ENCODE measurements at regions not wholly inside any gene's neighbourhood (a gene's known extent, or its start where the extent isn't known, plus 50 kb on each side); places are given as distances from the start of the nearest gene placed in this dataset.
A peak's percentile ranks its signal among the peaks of the same experiment; 100 is the strongest.
"Not testable (repeated sequence)": the region's sequence is repeated elsewhere in the genome, so short reads cannot be mapped to it uniquely, and the experiment has no call there.

- H3K4me1 Mint-ChIP-seq: peaks cover 9% of the 10 kb centered on the region
- no peak for ATAC-seq
- no peak overlapping the region for H3K4me3 Mint-ChIP-seq
- H3K27ac Mint-ChIP-seq: no peak overlapping the region
- peaks cover 20% of the 10 kb centered on the region for H3K27me3 Mint-ChIP-seq
- H3K36me3 Mint-ChIP-seq (ENCODE audit: low read depth): no peaks in the 10 kb centered on the region
- H3K9me3 ChIP-seq (ENCODE audit: control insufficient read depth, low read length, poor library complexity, severe bottlenecking): no peaks in the 10 kb centered on the region
- DNase-seq: no peak
Observed at GRCh38 chr5:174801798-174802197, 77.4 kb downstream of the MSX2 start.

GRCh38 chr5:174800435-174800834 lies 76.1 kb downstream of the MSX2 start:
- H3K27ac Mint-ChIP-seq: no peak overlapping the region
- H3K4me1 Mint-ChIP-seq: peaks cover 9% of the 10 kb centered on the region
- DNase-seq: no peak
- no peak overlapping the region for H3K4me3 Mint-ChIP-seq
- no peak for ATAC-seq
- H3K36me3 Mint-ChIP-seq (ENCODE audit: low read depth): peaks cover 2% of the 10 kb centered on the region
- H3K9me3 ChIP-seq (ENCODE audit: control insufficient read depth, low read length, poor library complexity, severe bottlenecking): no peaks in the 10 kb centered on the region
- H3K27me3 Mint-ChIP-seq: peaks cover 31% of the 10 kb centered on the region

- H3K4me3 Mint-ChIP-seq: no peak overlapping the region
- peaks cover 2% of the 10 kb centered on the region for H3K36me3 Mint-ChIP-seq (ENCODE audit: low read depth)
- H3K9me3 ChIP-seq (ENCODE audit: control insufficient read depth, low read length, poor library complexity, severe bottlenecking): no peaks in the 10 kb centered on the region
- peaks cover 35% of the 10 kb centered on the region for H3K27me3 Mint-ChIP-seq
- DNase-seq: no peak
- peaks cover 9% of the 10 kb centered on the region for H3K4me1 Mint-ChIP-seq
- ATAC-seq: no peak
- H3K27ac Mint-ChIP-seq: no peak overlapping the region
Observed at GRCh38 chr5:174799121-174799520, 74.7 kb downstream of the MSX2 start.

- peaks cover 12% of the 10 kb centered on the region for H3K4me1 Mint-ChIP-seq
- H3K9me3 ChIP-seq (ENCODE audit: control insufficient read depth, low read length, poor library complexity, severe bottlenecking): no peaks in the 10 kb centered on the region
- ATAC-seq (peak; percentile 49), DNase-seq (no peak)
- H3K36me3 Mint-ChIP-seq (ENCODE audit: low read depth): peaks cover 2% of the 10 kb centered on the region
- H3K27ac Mint-ChIP-seq: peak overlapping the region; percentile 27
- peaks cover 41% of the 10 kb centered on the region for H3K27me3 Mint-ChIP-seq
- H3K4me3 Mint-ChIP-seq: peak overlapping the region; percentile 21
Observed at GRCh38 chr5:174798551-174798951, 74.2 kb downstream of the MSX2 start.

- H3K27ac Mint-ChIP-seq: no peak overlapping the region
- peaks cover 54% of the 10 kb centered on the region for H3K27me3 Mint-ChIP-seq
- peaks cover 5% of the 10 kb centered on the region for H3K36me3 Mint-ChIP-seq (ENCODE audit: low read depth)
- H3K9me3 ChIP-seq (ENCODE audit: control insufficient read depth, low read length, poor library complexity, severe bottlenecking): no peaks in the 10 kb centered on the region
- no peak for ATAC-seq
- no peak for DNase-seq
- peaks cover 17% of the 10 kb centered on the region for H3K4me1 Mint-ChIP-seq
- H3K4me3 Mint-ChIP-seq: no peak overlapping the region
Observed at GRCh38 chr5:174796711-174797192, 72.4 kb downstream of the MSX2 start.

- Mint-ChIP-seq H3K27me3 (peaks cover 54% of the 10 kb centered on the region), H3K4me1 (peaks cover 17% of the 10 kb centered on the region), H3K27ac (no peak overlapping the region), H3K4me3 (no peak overlapping the region), H3K36me3 (ENCODE audit: low read depth) (peaks cover 5% of the 10 kb centered on the region)
- no peak for DNase-seq
- ATAC-seq: no peak
- no peaks in the 10 kb centered on the region for H3K9me3 ChIP-seq (ENCODE audit: control insufficient read depth, low read length, poor library complexity, severe bottlenecking)
Observed at GRCh38 chr5:174794931-174795672, 70.7 kb downstream of the MSX2 start.

GRCh38 chr5:174793684-174794328 lies 69.4 kb downstream of the MSX2 start:
- ATAC-seq: peak; percentile 79
- no peaks in the 10 kb centered on the region for H3K9me3 ChIP-seq (ENCODE audit: control insufficient read depth, low read length, poor library complexity, severe bottlenecking)
- Mint-ChIP-seq H3K36me3 (ENCODE audit: low read depth) (peaks cover 5% of the 10 kb centered on the region), H3K27ac (no peak overlapping the region), H3K4me3 (no peak overlapping the region), H3K4me1 (peaks cover 17% of the 10 kb centered on the region), H3K27me3 (peaks cover 55% of the 10 kb centered on the region)
- peak; percentile 14 to 48 (median 18) for DNase-seq

- Mint-ChIP-seq H3K27me3 (peaks cover 52% of the 10 kb centered on the region), H3K36me3 (ENCODE audit: low read depth) (peaks cover 5% of the 10 kb centered on the region), H3K4me1 (peaks cover 11% of the 10 kb centered on the region), H3K27ac (no peak overlapping the region), H3K4me3 (no peak overlapping the region)
- DNase-seq (no peak), ATAC-seq (no peak)
- H3K9me3 ChIP-seq (ENCODE audit: control insufficient read depth, low read length, poor library complexity, severe bottlenecking): no peaks in the 10 kb centered on the region
Observed at GRCh38 chr5:174793076-174793475, 68.7 kb downstream of the MSX2 start.

- H3K27me3 Mint-ChIP-seq: peaks cover 53% of the 10 kb centered on the region
- peaks cover 10% of the 10 kb centered on the region for H3K4me1 Mint-ChIP-seq
- H3K36me3 Mint-ChIP-seq (ENCODE audit: low read depth); DNase-seq; H3K27ac Mint-ChIP-seq; H3K4me3 Mint-ChIP-seq; ATAC-seq; H3K9me3 ChIP-seq (ENCODE audit: control insufficient read depth, low read length, poor library complexity, severe bottlenecking): not testable (repeated sequence)
Observed at GRCh38 chr5:174792265-174792664, 67.9 kb downstream of the MSX2 start.

- peaks cover 7% of the 10 kb centered on the region for H3K4me1 Mint-ChIP-seq
- peaks cover 3% of the 10 kb centered on the region for H3K36me3 Mint-ChIP-seq (ENCODE audit: low read depth)
- no peak for ATAC-seq
- no peaks in the 10 kb centered on the region for H3K9me3 ChIP-seq (ENCODE audit: control insufficient read depth, low read length, poor library complexity, severe bottlenecking)
- no peak overlapping the region for H3K27ac Mint-ChIP-seq
- H3K27me3 Mint-ChIP-seq: peaks cover 42% of the 10 kb centered on the region
- no peak overlapping the region for H3K4me3 Mint-ChIP-seq
- DNase-seq: no peak
Observed at GRCh38 chr5:174790906-174791305, 66.5 kb downstream of the MSX2 start.

- Mint-ChIP-seq H3K27ac (no peak overlapping the region), H3K4me1 (peaks cover 7% of the 10 kb centered on the region), H3K4me3 (no peak overlapping the region), H3K36me3 (ENCODE audit: low read depth) (peaks cover 3% of the 10 kb centered on the region), H3K27me3 (peaks cover 37% of the 10 kb centered on the region)
- no peak for ATAC-seq
- H3K9me3 ChIP-seq (ENCODE audit: control insufficient read depth, low read length, poor library complexity, severe bottlenecking): no peaks in the 10 kb centered on the region
- no peak for DNase-seq
Observed at GRCh38 chr5:174789596-174789995, 65.2 kb downstream of the MSX2 start.

GRCh38 chr5:174785120-174785680 lies 60.8 kb downstream of the MSX2 start:
- DNase-seq (no peak), ATAC-seq (no peak)
- Mint-ChIP-seq H3K27me3 (peaks cover 14% of the 10 kb centered on the region), H3K4me3 (no peak overlapping the region), H3K4me1 (no peaks in the 10 kb centered on the region), H3K27ac (no peak overlapping the region), H3K36me3 (ENCODE audit: low read depth) (no peaks in the 10 kb centered on the region)
- no peaks in the 10 kb centered on the region for H3K9me3 ChIP-seq (ENCODE audit: control insufficient read depth, low read length, poor library complexity, severe bottlenecking)
